ENCODE measurements at regions not wholly inside any gene's neighbourhood (a gene's known extent, or its start where the extent isn't known, plus 50 kb on each side); places are given as distances from the start of the nearest gene placed in this dataset.

- no peaks in the 10 kb centered on the region for H3K79me2 ChIP-seq (ENCODE audit: control insufficient read depth, insufficient read depth, low read length)
- no peak for DNase-seq (ENCODE audit: low read depth in 2 of 2)
Observed at GRCh38 chr3:164320962-164321361, 757.3 kb downstream of the SI start.

DNA sequence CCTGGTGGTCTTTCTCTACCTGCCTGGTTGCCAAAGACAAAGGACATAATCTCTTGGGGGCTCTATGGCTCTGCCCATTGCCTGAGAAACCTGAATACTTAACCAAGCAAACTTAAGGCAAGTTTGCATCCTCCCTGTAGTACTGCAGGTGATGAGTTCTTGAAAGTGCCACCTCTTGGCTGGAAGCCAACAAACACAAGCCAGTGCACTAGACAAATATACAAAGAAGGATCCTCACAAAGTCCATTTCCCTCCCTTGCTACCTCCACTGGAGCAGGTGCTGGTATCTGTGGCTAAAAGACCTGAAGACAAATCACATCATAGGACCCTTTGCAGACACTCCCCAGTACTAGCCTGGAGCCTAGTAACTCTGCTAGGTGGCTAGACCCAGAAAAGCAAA lies 772.3 kb downstream of the SI start:
- no peaks in the 10 kb centered on the region for H3K27me3 ChIP-seq (ENCODE audit: control insufficient read depth, insufficient read depth, low read length)
- no peaks in the 10 kb centered on the region for H3K4me1 ChIP-seq (ENCODE audit: control insufficient read depth, extremely low read depth, insufficient read depth, low read length)
- H3K79me2 ChIP-seq (ENCODE audit: control insufficient read depth, insufficient read depth, low read length) = no peaks in the 10 kb centered on the region
- no peaks in the 10 kb centered on the region for H3K9me3 ChIP-seq (ENCODE audit: control insufficient read depth, insufficient read depth, low read depth, low read length)
- no peaks in the 10 kb centered on the region for H3K36me3 ChIP-seq (ENCODE audit: control insufficient read depth, insufficient read depth, low read length)
- no peak for TF ChIP-seq EZH2 (IDR thresholded peaks at IDR 0.05; ENCODE audit: low read length, missing control alignments)
- TF ChIP-seq, protein P1, sequence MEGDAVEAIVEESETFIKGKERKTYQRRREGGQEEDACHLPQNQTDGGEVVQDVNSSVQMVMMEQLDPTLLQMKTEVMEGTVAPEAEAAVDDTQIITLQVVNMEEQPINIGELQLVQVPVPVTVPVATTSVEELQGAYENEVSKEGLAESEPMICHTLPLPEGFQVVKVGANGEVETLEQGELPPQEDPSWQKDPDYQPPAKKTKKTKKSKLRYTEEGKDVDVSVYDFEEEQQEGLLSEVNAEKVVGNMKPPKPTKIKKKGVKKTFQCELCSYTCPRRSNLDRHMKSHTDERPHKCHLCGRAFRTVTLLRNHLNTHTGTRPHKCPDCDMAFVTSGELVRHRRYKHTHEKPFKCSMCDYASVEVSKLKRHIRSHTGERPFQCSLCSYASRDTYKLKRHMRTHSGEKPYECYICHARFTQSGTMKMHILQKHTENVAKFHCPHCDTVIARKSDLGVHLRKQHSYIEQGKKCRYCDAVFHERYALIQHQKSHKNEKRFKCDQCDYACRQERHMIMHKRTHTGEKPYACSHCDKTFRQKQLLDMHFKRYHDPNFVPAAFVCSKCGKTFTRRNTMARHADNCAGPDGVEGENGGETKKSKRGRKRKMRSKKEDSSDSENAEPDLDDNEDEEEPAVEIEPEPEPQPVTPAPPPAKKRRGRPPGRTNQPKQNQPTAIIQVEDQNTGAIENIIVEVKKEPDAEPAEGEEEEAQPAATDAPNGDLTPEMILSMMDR (conservative IDR thresholded peaks at IDR 0.05 in 1 of 2, IDR thresholded peaks at IDR 0.05 in 1 of 2; ENCODE audit: low read depth in 1 of 2, low read length in 2 of 2) = no peak
- H2AFZ ChIP-seq (ENCODE audit: low read length) = no peak overlapping the region
- no peaks in the 10 kb centered on the region for H4K20me1 ChIP-seq (ENCODE audit: control insufficient read depth, extremely low read depth, insufficient read depth, low read length)
- no peak overlapping the region for H3K4me3 ChIP-seq (replicated peaks in 1 of 4; ENCODE audit: control extremely low read depth in 1 of 4, insufficient read depth in 1 of 4, low read depth in 3 of 4, low read length in 4 of 4)
- no peak for DNase-seq (ENCODE audit: low read depth in 2 of 2)
- no peak overlapping the region for H3K27ac ChIP-seq (ENCODE audit: insufficient read depth, low read length)
- H3K4me2 ChIP-seq (ENCODE audit: extremely low read depth, insufficient read depth, low read length) = no peak overlapping the region
- no peak overlapping the region for H3K9ac ChIP-seq (ENCODE audit: insufficient read depth, low read length)

More at GRCh38 chr3:164320962-164321361, 757.3 kb downstream of the SI start:
- Histone ChIP-seq H3K27me3 (ENCODE audit: control insufficient read depth, insufficient read depth, low read length) (no peaks in the 10 kb centered on the region), H3K4me2 (ENCODE audit: extremely low read depth, insufficient read depth, low read length) (no peak overlapping the region), H3K27ac (ENCODE audit: insufficient read depth, low read length) (no peak overlapping the region), H3K4me3 (replicated peaks in 1 of 4; ENCODE audit: control extremely low read depth in 1 of 4, insufficient read depth in 1 of 4, low read depth in 3 of 4, low read length in 4 of 4) (no peak overlapping the region), H2AFZ (ENCODE audit: low read length) (no peak overlapping the region), H3K9ac (ENCODE audit: insufficient read depth, low read length) (no peak overlapping the region), H3K9me3 (ENCODE audit: control insufficient read depth, insufficient read depth, low read depth, low read length) (no peaks in the 10 kb centered on the region), H3K36me3 (ENCODE audit: control insufficient read depth, insufficient read depth, low read length) (no peaks in the 10 kb centered on the region), H3K4me1 (ENCODE audit: control insufficient read depth, extremely low read depth, insufficient read depth, low read length) (no peaks in the 10 kb centered on the region), H4K20me1 (ENCODE audit: control insufficient read depth, extremely low read depth, insufficient read depth, low read length) (no peaks in the 10 kb centered on the region)
- TF ChIP-seq, protein P1 (conservative IDR thresholded peaks at IDR 0.05 in 1 of 2, IDR thresholded peaks at IDR 0.05 in 1 of 2; ENCODE audit: low read depth in 1 of 2, low read length in 2 of 2) = no peak
- TF ChIP-seq EZH2 (IDR thresholded peaks at IDR 0.05; ENCODE audit: low read length, missing control alignments) = no peak

DNA sequence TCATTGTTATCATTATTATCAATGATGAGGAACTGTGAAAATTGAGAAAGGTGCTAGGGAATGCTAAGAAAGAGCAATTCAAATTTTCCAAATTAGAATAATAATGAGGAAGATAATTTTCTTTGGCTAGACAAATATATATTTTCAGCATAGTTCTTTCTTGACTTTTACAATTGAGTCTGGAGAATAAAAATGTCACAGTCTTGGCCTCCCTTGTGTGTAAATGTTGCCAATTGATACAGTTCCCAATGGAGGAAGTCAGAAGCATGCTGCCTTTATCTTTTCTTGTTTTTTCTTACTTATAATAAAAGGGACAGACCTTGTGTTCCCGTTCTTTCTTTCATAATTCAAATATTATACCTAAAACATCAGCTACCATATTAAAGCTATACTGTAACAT lies 774.4 kb downstream of the SI start:
- no peak for TF ChIP-seq EZH2 (IDR thresholded peaks at IDR 0.05; ENCODE audit: low read length, missing control alignments)
- TF ChIP-seq, protein P1 (conservative IDR thresholded peaks at IDR 0.05 in 1 of 2, IDR thresholded peaks at IDR 0.05 in 1 of 2; ENCODE audit: low read depth in 1 of 2, low read length in 2 of 2) = no peak
- no peaks in the 10 kb centered on the region for H4K20me1 ChIP-seq (ENCODE audit: control insufficient read depth, extremely low read depth, insufficient read depth, low read length)
- H3K79me2 ChIP-seq (ENCODE audit: control insufficient read depth, insufficient read depth, low read length) = no peaks in the 10 kb centered on the region

More for the DNA sequence above, 774.4 kb downstream of the SI start:
- Histone ChIP-seq H3K36me3 (ENCODE audit: control insufficient read depth, insufficient read depth, low read length) (no peaks in the 10 kb centered on the region), H3K27me3 (ENCODE audit: control insufficient read depth, insufficient read depth, low read length) (no peaks in the 10 kb centered on the region), H3K9ac (ENCODE audit: insufficient read depth, low read length) (no peak overlapping the region), H3K27ac (ENCODE audit: insufficient read depth, low read length) (no peak overlapping the region), H3K9me3 (ENCODE audit: control insufficient read depth, insufficient read depth, low read depth, low read length) (no peaks in the 10 kb centered on the region), H3K4me2 (ENCODE audit: extremely low read depth, insufficient read depth, low read length) (no peak overlapping the region), H2AFZ (ENCODE audit: low read length) (no peak overlapping the region), H3K4me3 (replicated peaks in 1 of 4; ENCODE audit: control extremely low read depth in 1 of 4, insufficient read depth in 1 of 4, low read depth in 3 of 4, low read length in 4 of 4) (no peak overlapping the region), H3K4me1 (ENCODE audit: control insufficient read depth, extremely low read depth, insufficient read depth, low read length) (no peaks in the 10 kb centered on the region)
- no peak for DNase-seq (ENCODE audit: low read depth in 2 of 2)
